ENCODE measurements at regions not wholly inside any gene's neighbourhood (a gene's known extent, or its start where the extent isn't known, plus 50 kb on each side); places are given as distances from the start of the nearest gene placed in this dataset.

GRCh38 chr10:88170628-88171027 is 307.2 kb downstream of the PTEN start:
- TF ChIP-seq, protein P1, sequence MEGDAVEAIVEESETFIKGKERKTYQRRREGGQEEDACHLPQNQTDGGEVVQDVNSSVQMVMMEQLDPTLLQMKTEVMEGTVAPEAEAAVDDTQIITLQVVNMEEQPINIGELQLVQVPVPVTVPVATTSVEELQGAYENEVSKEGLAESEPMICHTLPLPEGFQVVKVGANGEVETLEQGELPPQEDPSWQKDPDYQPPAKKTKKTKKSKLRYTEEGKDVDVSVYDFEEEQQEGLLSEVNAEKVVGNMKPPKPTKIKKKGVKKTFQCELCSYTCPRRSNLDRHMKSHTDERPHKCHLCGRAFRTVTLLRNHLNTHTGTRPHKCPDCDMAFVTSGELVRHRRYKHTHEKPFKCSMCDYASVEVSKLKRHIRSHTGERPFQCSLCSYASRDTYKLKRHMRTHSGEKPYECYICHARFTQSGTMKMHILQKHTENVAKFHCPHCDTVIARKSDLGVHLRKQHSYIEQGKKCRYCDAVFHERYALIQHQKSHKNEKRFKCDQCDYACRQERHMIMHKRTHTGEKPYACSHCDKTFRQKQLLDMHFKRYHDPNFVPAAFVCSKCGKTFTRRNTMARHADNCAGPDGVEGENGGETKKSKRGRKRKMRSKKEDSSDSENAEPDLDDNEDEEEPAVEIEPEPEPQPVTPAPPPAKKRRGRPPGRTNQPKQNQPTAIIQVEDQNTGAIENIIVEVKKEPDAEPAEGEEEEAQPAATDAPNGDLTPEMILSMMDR (IDR thresholded peaks at IDR 0.05) = no peak
- no peak for TF ChIP-seq POLR2A (IDR thresholded peaks at IDR 0.05)
